ENCODE measurements at regions not wholly inside any gene's neighbourhood (a gene's known extent, or its start where the extent isn't known, plus 50 kb on each side); places are given as distances from the start of the nearest gene placed in this dataset.
"Not testable (repeated sequence)": the region's sequence is repeated elsewhere in the genome, so short reads cannot be mapped to it uniquely, and the experiment has no call there.

DNA sequence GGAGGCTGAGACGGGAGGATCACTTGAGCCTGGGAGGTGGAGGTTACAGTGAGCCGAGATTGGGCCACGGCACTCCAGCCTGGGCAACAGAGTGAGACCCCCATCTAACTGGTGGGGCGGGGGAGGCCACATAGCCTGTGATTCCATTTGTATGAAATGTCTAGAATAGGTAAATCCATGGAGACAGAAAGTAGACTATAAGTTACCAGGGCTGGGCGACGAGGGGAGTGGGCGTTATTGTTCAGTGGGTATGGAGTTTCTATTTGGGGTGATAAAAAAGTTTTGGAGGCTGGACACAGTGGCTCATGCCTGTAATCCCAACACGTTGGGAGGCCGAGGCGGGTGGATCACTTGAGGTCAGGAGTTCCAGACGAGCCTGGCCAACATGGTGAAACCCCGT, 97.8 kb downstream of the CRLF3 start:
- not testable (repeated sequence) for TF ChIP-seq CTCF, POLR2A, POLR2AphosphoS5, EP300 (IDR thresholded peaks at IDR 0.05)
